HG03103 (cell line): ENCODE measurements at regions not wholly inside any gene's neighbourhood (a gene's known extent, or its start where the extent isn't known, plus 50 kb on each side); places are given as distances from the start of the nearest gene placed in this dataset.
"Not testable (repeated sequence)": the region's sequence is repeated elsewhere in the genome, so short reads cannot be mapped to it uniquely, and the experiment has no call there.

ENCODE experiments used
- ATAC-seq: cut with Tn5 transposase; IDR thresholded peaks from one replicate; pipeline ENCODE4 v1.9.1; 2021; ENCODE audit warnings: low read depth; ENCODE audit not compliant: unreplicated experiment

- ATAC-seq = no peak
Measured at GRCh38 chr13:64234255-64234654, 2818.6 kb upstream of the PCDH20 start.

- no peak for ATAC-seq
Measured at GRCh38 chr13:64223016-64223415, 2807.4 kb upstream of the PCDH20 start.

GRCh38 chr13:64206430-64207225 is 2791.0 kb upstream of the PCDH20 start:
- ATAC-seq = no peak

GRCh38 chr13:64202517-64202916 is 2786.9 kb upstream of the PCDH20 start:
- no peak for ATAC-seq

GRCh38 chr13:64197232-64197631 is 2781.6 kb upstream of the PCDH20 start:
- no peak for ATAC-seq

GRCh38 chr13:64186503-64187250 is 2771.0 kb upstream of the PCDH20 start:
- no peak for ATAC-seq

- no peak for ATAC-seq
Measured at GRCh38 chr13:64186071-64186470, 2770.4 kb upstream of the PCDH20 start.

GRCh38 chr13:64180756-64181155 is 2765.1 kb upstream of the PCDH20 start:
- ATAC-seq = no peak

- ATAC-seq = no peak
Measured at GRCh38 chr13:64165826-64166225, 2750.2 kb upstream of the PCDH20 start.

- no peak for ATAC-seq
Measured at GRCh38 chr13:64164435-64164834, 2748.8 kb upstream of the PCDH20 start.

GRCh38 chr13:64160479-64160878 is 2744.8 kb upstream of the PCDH20 start:
- ATAC-seq = no peak

- ATAC-seq = no peak
Measured at GRCh38 chr13:64158908-64159307, 2743.3 kb upstream of the PCDH20 start.

GRCh38 chr13:64154514-64154913 is 2738.9 kb upstream of the PCDH20 start:
- no peak for ATAC-seq

- no peak for ATAC-seq
Measured at GRCh38 chr13:64130600-64130999, 2715.0 kb upstream of the PCDH20 start.

GRCh38 chr13:64130171-64130570 is 2714.5 kb upstream of the PCDH20 start:
- no peak for ATAC-seq

- ATAC-seq = no peak
Measured at GRCh38 chr13:64127856-64128255, 2712.2 kb upstream of the PCDH20 start.

- ATAC-seq = no peak
Measured at GRCh38 chr13:64127192-64127591, 2711.5 kb upstream of the PCDH20 start.

GRCh38 chr13:64121023-64121709 is 2705.5 kb upstream of the PCDH20 start:
- ATAC-seq = not testable (repeated sequence)

- no peak for ATAC-seq
Measured at GRCh38 chr13:64099994-64100393, 2684.3 kb upstream of the PCDH20 start.

- no peak for ATAC-seq
Measured at GRCh38 chr13:64090311-64090710, 2674.7 kb upstream of the PCDH20 start.

GRCh38 chr13:64088491-64088890 is 2672.8 kb upstream of the PCDH20 start:
- ATAC-seq = no peak
